ENCODE measurements at regions not wholly inside any gene's neighbourhood (a gene's known extent, or its start where the extent isn't known, plus 50 kb on each side); places are given as distances from the start of the nearest gene placed in this dataset.
"Not testable (repeated sequence)": the region's sequence is repeated elsewhere in the genome, so short reads cannot be mapped to it uniquely, and the experiment has no call there.

GRCh38 chr5:100424017-100424416, 111.2 kb upstream of the FAM174A start:
- Histone ChIP-seq H3K36me3 (ENCODE audit: control insufficient read depth, insufficient read depth, low read length) (no peaks in the 10 kb centered on the region), H3K9ac (ENCODE audit: low read length) (no peak overlapping the region), H3K27me3 (ENCODE audit: control insufficient read depth, insufficient read depth, low read length) (no peaks in the 10 kb centered on the region), H3K27ac (ENCODE audit: low read depth, low read length) (no peak overlapping the region), H3K4me1 (ENCODE audit: control insufficient read depth, insufficient read depth, low read length) (no peaks in the 10 kb centered on the region), H3K4me3 (ENCODE audit: low read length) (no peak overlapping the region)

DNA sequence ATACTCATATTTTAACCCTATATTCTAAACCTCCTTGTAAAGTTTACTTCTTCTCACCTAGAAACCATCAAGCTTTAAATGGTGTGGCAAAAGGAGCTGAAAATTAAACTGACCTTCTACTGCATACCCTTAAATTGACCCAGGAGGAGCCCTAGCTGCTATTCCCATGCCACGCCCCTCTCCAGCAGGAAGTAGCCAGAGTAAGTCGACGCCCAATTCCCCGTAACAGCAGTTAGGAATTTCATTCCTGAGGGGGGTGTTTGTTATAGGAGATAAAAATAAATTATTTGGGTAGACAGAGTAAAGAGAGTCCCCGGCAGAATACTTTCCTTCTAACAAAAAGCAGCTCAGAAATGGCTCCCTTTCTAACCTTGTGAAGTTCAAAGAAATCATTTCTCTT, 111.8 kb upstream of the FAM174A start:
- no peak overlapping the region for H3K9ac ChIP-seq (ENCODE audit: low read length)
- no peaks in the 10 kb centered on the region for H3K4me1 ChIP-seq (ENCODE audit: control insufficient read depth, insufficient read depth, low read length)
- no peak overlapping the region for H3K27ac ChIP-seq (ENCODE audit: low read depth, low read length)
- H3K36me3 ChIP-seq (ENCODE audit: control insufficient read depth, insufficient read depth, low read length) = no peaks in the 10 kb centered on the region
- no peak overlapping the region for H3K4me3 ChIP-seq (ENCODE audit: low read length)
- H3K27me3 ChIP-seq (ENCODE audit: control insufficient read depth, insufficient read depth, low read length) = no peaks in the 10 kb centered on the region

GRCh38 chr5:100421360-100421759, 113.8 kb upstream of the FAM174A start:
- Histone ChIP-seq H3K4me3 (ENCODE audit: low read length) (no peak overlapping the region), H3K27me3 (ENCODE audit: control insufficient read depth, insufficient read depth, low read length) (no peaks in the 10 kb centered on the region), H3K9ac (ENCODE audit: low read length) (no peak overlapping the region), H3K4me1 (ENCODE audit: control insufficient read depth, insufficient read depth, low read length) (no peaks in the 10 kb centered on the region), H3K27ac (ENCODE audit: low read depth, low read length) (no peak overlapping the region), H3K36me3 (ENCODE audit: control insufficient read depth, insufficient read depth, low read length) (no peaks in the 10 kb centered on the region)

DNA sequence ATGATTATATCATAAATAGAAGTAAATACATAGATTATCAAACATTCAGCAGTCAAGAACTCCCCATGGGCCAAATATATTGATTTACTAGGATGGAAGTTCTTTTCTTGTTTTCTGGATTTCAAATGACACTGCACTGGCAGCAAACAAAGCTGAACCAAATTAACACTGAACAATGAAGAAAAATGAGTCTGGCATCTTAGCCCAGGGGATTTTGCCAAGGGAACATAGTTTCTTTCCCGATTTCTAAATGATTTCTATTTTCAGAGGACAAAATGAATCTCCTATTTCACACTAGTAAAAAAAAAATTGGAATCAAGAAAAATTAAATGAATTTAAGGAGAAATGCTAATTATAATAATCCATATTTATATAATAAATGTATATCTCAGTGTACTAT, 116.9 kb upstream of the FAM174A start:
- Histone ChIP-seq H3K36me3 (ENCODE audit: control insufficient read depth, insufficient read depth, low read length) (no peaks in the 10 kb centered on the region), H3K4me3 (ENCODE audit: low read length) (no peak overlapping the region)

GRCh38 chr5:100409660-100410151, 125.5 kb upstream of the FAM174A start:
- no peak overlapping the region for H3K4me3 ChIP-seq (ENCODE audit: low read length)
- no peak overlapping the region for H3K27ac ChIP-seq (ENCODE audit: low read depth, low read length)
- no peaks in the 10 kb centered on the region for H3K4me1 ChIP-seq (ENCODE audit: control insufficient read depth, insufficient read depth, low read length)
- no peaks in the 10 kb centered on the region for H3K27me3 ChIP-seq (ENCODE audit: control insufficient read depth, insufficient read depth, low read length)
- no peak overlapping the region for H3K9ac ChIP-seq (ENCODE audit: low read length)
- H3K36me3 ChIP-seq (ENCODE audit: control insufficient read depth, insufficient read depth, low read length) = no peaks in the 10 kb centered on the region

More for the DNA sequence above, 116.9 kb upstream of the FAM174A start:
- Histone ChIP-seq H3K4me1 (ENCODE audit: control insufficient read depth, insufficient read depth, low read length) (no peaks in the 10 kb centered on the region), H3K27ac (ENCODE audit: low read depth, low read length) (no peak overlapping the region), H3K9ac (ENCODE audit: low read length) (no peak overlapping the region), H3K27me3 (ENCODE audit: control insufficient read depth, insufficient read depth, low read length) (no peaks in the 10 kb centered on the region)

- H3K36me3 ChIP-seq (ENCODE audit: control insufficient read depth, insufficient read depth, low read length) = no peaks in the 10 kb centered on the region
- no peak overlapping the region for H3K27ac ChIP-seq (ENCODE audit: low read depth, low read length)
Observed at GRCh38 chr5:100407053-100407452, 128.1 kb upstream of the FAM174A start.

GRCh38 chr5:100406640-100407039, 128.5 kb upstream of the FAM174A start:
- H3K9ac ChIP-seq (ENCODE audit: low read length) = no peak overlapping the region
- no peaks in the 10 kb centered on the region for H3K36me3 ChIP-seq (ENCODE audit: control insufficient read depth, insufficient read depth, low read length)
- no peaks in the 10 kb centered on the region for H3K4me1 ChIP-seq (ENCODE audit: control insufficient read depth, insufficient read depth, low read length)
- no peak overlapping the region for H3K27ac ChIP-seq (ENCODE audit: low read depth, low read length)
- no peak overlapping the region for H3K4me3 ChIP-seq (ENCODE audit: low read length)
- H3K27me3 ChIP-seq (ENCODE audit: control insufficient read depth, insufficient read depth, low read length) = no peaks in the 10 kb centered on the region

More at GRCh38 chr5:100407053-100407452, 128.1 kb upstream of the FAM174A start:
- Histone ChIP-seq H3K4me3 (ENCODE audit: low read length) (no peak overlapping the region), H3K4me1 (ENCODE audit: control insufficient read depth, insufficient read depth, low read length) (no peaks in the 10 kb centered on the region), H3K9ac (ENCODE audit: low read length) (no peak overlapping the region), H3K27me3 (ENCODE audit: control insufficient read depth, insufficient read depth, low read length) (no peaks in the 10 kb centered on the region)

- H3K4me3 ChIP-seq (ENCODE audit: low read length) = no peak overlapping the region
- H3K4me1 ChIP-seq (ENCODE audit: control insufficient read depth, insufficient read depth, low read length) = no peaks in the 10 kb centered on the region
- H3K27me3 ChIP-seq (ENCODE audit: control insufficient read depth, insufficient read depth, low read length) = no peaks in the 10 kb centered on the region
- H3K9ac ChIP-seq (ENCODE audit: low read length) = no peak overlapping the region
- no peak overlapping the region for H3K27ac ChIP-seq (ENCODE audit: low read depth, low read length)
- H3K36me3 ChIP-seq (ENCODE audit: control insufficient read depth, insufficient read depth, low read length) = no peaks in the 10 kb centered on the region
Observed at GRCh38 chr5:100402071-100402470, 133.1 kb upstream of the FAM174A start.

- no peak overlapping the region for H3K4me3 ChIP-seq (ENCODE audit: low read length)
Observed at GRCh38 chr5:100401149-100401548, 134.0 kb upstream of the FAM174A start.

DNA sequence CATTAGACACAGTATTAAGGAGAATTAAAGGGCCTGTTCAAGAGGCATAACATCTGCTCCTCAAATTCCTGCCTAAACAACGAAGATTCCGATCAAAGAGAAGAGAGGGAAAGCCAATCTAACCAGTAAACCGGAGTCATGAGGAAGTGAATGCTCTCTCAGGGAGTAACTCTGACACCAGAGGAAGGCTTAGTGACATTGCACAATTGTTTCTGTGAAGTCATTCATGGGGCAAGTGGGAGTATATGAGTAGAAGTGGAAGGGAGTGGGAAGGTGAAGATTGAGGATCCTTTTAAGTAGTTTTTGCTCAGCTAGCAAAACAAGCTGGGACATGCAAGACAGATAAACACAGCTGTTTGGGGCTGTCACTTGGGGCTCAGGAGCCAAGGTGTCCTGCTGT, 136.4 kb upstream of the FAM174A start:
- H3K27ac ChIP-seq (ENCODE audit: low read depth, low read length); H3K9ac ChIP-seq (ENCODE audit: low read length); H3K27me3 ChIP-seq (ENCODE audit: control insufficient read depth, insufficient read depth, low read length); H3K4me1 ChIP-seq (ENCODE audit: control insufficient read depth, insufficient read depth, low read length); H3K36me3 ChIP-seq (ENCODE audit: control insufficient read depth, insufficient read depth, low read length); H3K4me3 ChIP-seq (ENCODE audit: low read length): not testable (repeated sequence)

More at GRCh38 chr5:100401149-100401548, 134.0 kb upstream of the FAM174A start:
- Histone ChIP-seq H3K27me3 (ENCODE audit: control insufficient read depth, insufficient read depth, low read length) (no peaks in the 10 kb centered on the region), H3K4me1 (ENCODE audit: control insufficient read depth, insufficient read depth, low read length) (no peaks in the 10 kb centered on the region), H3K27ac (ENCODE audit: low read depth, low read length) (no peak overlapping the region), H3K36me3 (ENCODE audit: control insufficient read depth, insufficient read depth, low read length) (no peaks in the 10 kb centered on the region), H3K9ac (ENCODE audit: low read length) (no peak overlapping the region)

- not testable (repeated sequence) for H3K4me1 ChIP-seq (ENCODE audit: control insufficient read depth, insufficient read depth, low read length); H3K27ac ChIP-seq (ENCODE audit: low read depth, low read length); H3K4me3 ChIP-seq (ENCODE audit: low read length); H3K36me3 ChIP-seq (ENCODE audit: control insufficient read depth, insufficient read depth, low read length); H3K9ac ChIP-seq (ENCODE audit: low read length); H3K27me3 ChIP-seq (ENCODE audit: control insufficient read depth, insufficient read depth, low read length)
Observed at GRCh38 chr5:100379254-100379858, 155.8 kb upstream of the FAM174A start.

DNA sequence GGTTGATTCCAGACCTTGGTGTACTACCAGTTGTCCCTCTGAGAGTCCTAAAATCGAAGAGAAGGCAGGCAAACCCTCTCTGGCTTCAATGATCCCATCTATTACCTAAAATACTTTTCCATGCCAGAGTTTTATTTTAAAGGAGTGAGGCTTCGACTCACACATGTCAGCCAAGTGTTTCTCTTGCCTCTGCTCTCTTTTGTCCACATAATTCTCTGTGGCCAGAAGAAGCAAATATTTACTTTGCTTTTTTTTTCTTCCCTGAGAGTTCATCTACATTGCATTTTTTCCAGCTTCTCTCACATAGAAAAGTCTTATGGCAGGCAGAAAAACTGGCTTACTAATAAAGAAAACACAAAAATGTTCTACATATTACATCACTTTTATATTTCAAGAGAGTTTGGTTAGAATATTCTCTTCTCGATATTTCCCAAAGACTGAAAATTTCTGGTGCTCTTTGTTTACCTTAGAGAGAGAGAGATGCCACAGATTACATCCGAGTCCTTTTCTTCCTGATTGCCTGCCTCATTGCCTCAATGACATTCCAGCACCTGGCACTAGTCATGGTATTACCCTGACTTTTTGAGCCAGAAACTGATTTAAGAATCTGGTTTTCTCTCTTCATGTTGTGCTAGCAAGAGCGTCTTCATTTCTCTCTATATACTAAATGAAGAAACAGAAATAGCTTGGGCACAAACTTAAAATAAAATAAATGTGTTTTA, 170.3 kb upstream of the FAM174A start:
- H3K4me3 ChIP-seq (ENCODE audit: low read length); H3K36me3 ChIP-seq (ENCODE audit: control insufficient read depth, insufficient read depth, low read length); H3K27ac ChIP-seq (ENCODE audit: low read depth, low read length); H3K4me1 ChIP-seq (ENCODE audit: control insufficient read depth, insufficient read depth, low read length); H3K9ac ChIP-seq (ENCODE audit: low read length); H3K27me3 ChIP-seq (ENCODE audit: control insufficient read depth, insufficient read depth, low read length): not testable (repeated sequence)

DNA sequence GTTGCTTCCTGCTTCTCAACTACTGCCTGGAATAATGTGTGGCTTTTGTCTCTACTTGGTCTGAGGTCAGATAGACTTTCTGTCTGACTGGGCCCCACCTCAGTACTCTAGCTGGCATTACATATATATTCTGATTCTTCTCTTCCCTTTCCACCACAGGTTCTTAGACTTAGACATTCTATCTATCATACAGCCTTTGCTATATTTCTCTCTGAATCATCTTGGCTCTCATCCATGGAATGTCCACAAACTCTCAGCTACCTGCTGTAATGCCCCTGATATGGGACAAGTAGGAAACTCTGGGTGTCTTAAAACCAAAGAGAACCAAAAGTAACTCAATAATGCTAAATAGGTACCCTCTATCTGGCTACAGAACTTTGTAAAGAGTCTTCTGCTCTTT, 170.8 kb upstream of the FAM174A start:
- not testable (repeated sequence) for H3K4me3 ChIP-seq (ENCODE audit: low read length); H3K27me3 ChIP-seq (ENCODE audit: control insufficient read depth, insufficient read depth, low read length); H3K4me1 ChIP-seq (ENCODE audit: control insufficient read depth, insufficient read depth, low read length); H3K9ac ChIP-seq (ENCODE audit: low read length); H3K36me3 ChIP-seq (ENCODE audit: control insufficient read depth, insufficient read depth, low read length); H3K27ac ChIP-seq (ENCODE audit: low read depth, low read length)
